Neural cell (in vitro differentiated cells): ENCODE measurements at regions not wholly inside any gene's neighbourhood (a gene's known extent, or its start where the extent isn't known, plus 50 kb on each side); places are given as distances from the start of the nearest gene placed in this dataset.

Experiments used
- EZH2 ChIP-seq: fragments of 200-600, 300-800 bp; shearing (Covaris generic), sonication (generic); IDR thresholded peaks from 2 replicates; pipeline ENCODE4 v1.6.1; 2014; ENCODE audit warnings: antibody characterized with exemption, low read length, borderline replicate concordance, mild to moderate bottlenecking; ENCODE audit not compliant: insufficient read depth, poor library complexity, severe bottlenecking
- TF ChIP-seq, protein P1 (sequence below): fragments of 450-650 bp; IDR thresholded peaks from 2 replicates; pipeline ENCODE4 v1.5.1; 2014; ENCODE audit warnings: antibody characterized with exemption, mild to moderate bottlenecking, moderate library complexity; ENCODE audit not compliant: poor library complexity, severe bottlenecking

DNA sequence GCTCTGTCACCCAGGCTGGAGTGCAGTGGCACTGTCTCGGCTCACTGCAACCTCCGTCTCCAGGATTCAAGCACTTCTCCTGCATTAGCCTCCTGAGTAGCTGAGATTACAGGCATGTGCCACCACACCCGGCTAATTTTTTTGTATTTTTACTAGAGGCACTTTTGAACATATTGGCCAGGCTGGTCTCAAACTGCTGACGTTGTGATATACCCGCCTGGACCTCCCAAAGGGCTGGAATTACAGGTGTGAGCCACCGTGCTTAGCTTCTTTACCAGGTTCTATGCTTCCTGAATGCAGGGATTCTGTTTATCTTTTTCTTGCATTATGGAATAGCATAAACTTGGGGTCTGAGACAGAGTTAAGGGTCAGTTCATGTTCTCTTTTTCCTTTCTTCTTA, 317.9 kb upstream of the RBFOX1 start:
- TF ChIP-seq, protein P1, sequence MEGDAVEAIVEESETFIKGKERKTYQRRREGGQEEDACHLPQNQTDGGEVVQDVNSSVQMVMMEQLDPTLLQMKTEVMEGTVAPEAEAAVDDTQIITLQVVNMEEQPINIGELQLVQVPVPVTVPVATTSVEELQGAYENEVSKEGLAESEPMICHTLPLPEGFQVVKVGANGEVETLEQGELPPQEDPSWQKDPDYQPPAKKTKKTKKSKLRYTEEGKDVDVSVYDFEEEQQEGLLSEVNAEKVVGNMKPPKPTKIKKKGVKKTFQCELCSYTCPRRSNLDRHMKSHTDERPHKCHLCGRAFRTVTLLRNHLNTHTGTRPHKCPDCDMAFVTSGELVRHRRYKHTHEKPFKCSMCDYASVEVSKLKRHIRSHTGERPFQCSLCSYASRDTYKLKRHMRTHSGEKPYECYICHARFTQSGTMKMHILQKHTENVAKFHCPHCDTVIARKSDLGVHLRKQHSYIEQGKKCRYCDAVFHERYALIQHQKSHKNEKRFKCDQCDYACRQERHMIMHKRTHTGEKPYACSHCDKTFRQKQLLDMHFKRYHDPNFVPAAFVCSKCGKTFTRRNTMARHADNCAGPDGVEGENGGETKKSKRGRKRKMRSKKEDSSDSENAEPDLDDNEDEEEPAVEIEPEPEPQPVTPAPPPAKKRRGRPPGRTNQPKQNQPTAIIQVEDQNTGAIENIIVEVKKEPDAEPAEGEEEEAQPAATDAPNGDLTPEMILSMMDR, result no peak
- TF ChIP-seq EZH2, result no peak
